H1 (cell line): ENCODE measurements at regions not wholly inside any gene's neighbourhood (a gene's known extent, or its start where the extent isn't known, plus 50 kb on each side); places are given as distances from the start of the nearest gene placed in this dataset.

Experiments
- CTCF ChIA-PET: fragments of 300-600 bp; sonication (Branson Sonifier 250); formaldehyde crosslinking; loops from one replicate; lab custom pipeline; 2021; ENCODE audit not compliant: partially characterized antibody; lab: Charles Lee
- POLR2A ChIA-PET: fragments of 300-600 bp; sonication (Branson Sonifier 250); formaldehyde crosslinking; loops from one replicate; lab custom pipeline; 2021; ENCODE audit warnings: inconsistent platforms; ENCODE audit not compliant: partially characterized antibody; lab: Charles Lee
- DNase-seq, 2 experiments: peaks; one replicate each; pipeline versions ENCODE4 v3.0.0 to v3.0.0-alpha.2; 2010 to 2022; ENCODE audit warnings: low spot score in 2 of 2, low read depth in 1 of 2, mixed read lengths in 1 of 2
- FAIRE-seq: peaks from 2 replicates; lab custom pipeline; 2011; peaks lifted over from hg19 to GRCh38; lab: Jason Lieb, UNC
- H2AFZ ChIP-seq: 2 replicates; pipeline ENCODE4 v1.8.1; 2012; ENCODE audit warnings: low read length, inconsistent platforms
- H2AK5ac ChIP-seq: 2 replicates; pipeline ENCODE4 v1.6.1; 2013; ENCODE audit warnings: low read depth, low read length
- H2BK120ac ChIP-seq: replicated peaks from 2 replicates; pipeline ENCODE3; 2013; ENCODE audit warnings: low read depth, low read length, inconsistent platforms
- H2BK12ac ChIP-seq: 2 replicates; pipeline ENCODE4 v1.6.1; 2013; ENCODE audit warnings: low read depth, low read length
- H2BK15ac ChIP-seq: 2 replicates; pipeline ENCODE4 v1.6.1; 2013; ENCODE audit warnings: low read length
- H2BK20ac ChIP-seq: 2 replicates; pipeline ENCODE4 v1.6.1; 2013; ENCODE audit warnings: low read length
- H2BK5ac ChIP-seq: 2 replicates; pipeline ENCODE4 v1.6.1; 2013; ENCODE audit warnings: low read depth, low read length
- H3K14ac ChIP-seq: 2 replicates; pipeline ENCODE4 v1.6.1; 2013; ENCODE audit warnings: inconsistent platforms; ENCODE audit not compliant: insufficient read length
- H3K18ac ChIP-seq: 2 replicates; pipeline ENCODE4 v1.6.1; 2013; ENCODE audit warnings: low read length; ENCODE audit errors: extremely low read depth
- H3K23ac ChIP-seq: 2 replicates; pipeline ENCODE4 v1.6.1; 2013; ENCODE audit warnings: inconsistent platforms; ENCODE audit not compliant: insufficient read length
- H3K23me2 ChIP-seq: 2 replicates; pipeline ENCODE4 v1.6.1; 2013; ENCODE audit warnings: low read depth, low read length
- H3K27ac ChIP-seq: 2 replicates; pipeline ENCODE4 v1.6.1; 2011; ENCODE audit warnings: low read depth, low read length, inconsistent platforms
- H3K27me3 ChIP-seq, 4 experiments: replicated peaks in 1 of 4; 1 replicate in 1 of 4; 2 replicates in 3 of 4; pipeline versions ENCODE4 v1.6.1 to v1.8.1; 2011 to 2013; ENCODE audit warnings: low read length in 3 of 4, mild to moderate bottlenecking in 3 of 4, inconsistent platforms in 2 of 4, mixed read lengths in 2 of 4, moderate library complexity in 1 of 4; ENCODE audit not compliant: control insufficient read depth in 3 of 4, insufficient read depth in 3 of 4; ENCODE audit errors: extremely low read depth in 1 of 4
- H3K36me3 ChIP-seq, 4 experiments: 2 replicates each; pipeline versions ENCODE4 v1.6.1 to v1.8.1; 2011 to 2013; ENCODE audit warnings: mild to moderate bottlenecking in 4 of 4, low read length in 3 of 4, moderate library complexity in 2 of 4, control low read depth in 1 of 4, inconsistent platforms in 1 of 4; ENCODE audit not compliant: insufficient read depth in 4 of 4, control insufficient read depth in 2 of 4
- H3K4ac ChIP-seq: replicated peaks from 2 replicates; pipeline ENCODE3; 2013; ENCODE audit warnings: low read length, low read depth, mixed read lengths, inconsistent platforms; ENCODE audit not compliant: insufficient read length
- H3K4me1 ChIP-seq, 4 experiments: replicated peaks in 1 of 4; 1 replicate in 1 of 4; 2 replicates in 3 of 4; pipeline versions ENCODE4 v1.6.1 to v1.8.1; 2011 to 2013; ENCODE audit warnings: low read length in 3 of 4, inconsistent platforms in 2 of 4, mixed read lengths in 1 of 4; ENCODE audit not compliant: insufficient read depth in 4 of 4, control insufficient read depth in 3 of 4
- H3K4me2 ChIP-seq, 2 experiments: 2 replicates each; pipeline versions ENCODE4 v1.6.1 to v1.8.1; 2011 to 2013; ENCODE audit warnings: low read depth in 2 of 2, low read length in 2 of 2, control low read depth in 1 of 2, inconsistent platforms in 1 of 2, mild to moderate bottlenecking in 1 of 2; ENCODE audit not compliant: insufficient read depth in 1 of 2
- H3K4me3 ChIP-seq, 4 experiments: fragments of 200-600, 300-600 bp in 1 of 4; sonication (generic), shearing (Covaris generic), sonication (Bioruptor Twin) in 1 of 4; 2 replicates each; pipeline versions ENCODE4 v1.5.1 to v1.8.1; 2011 to 2016; ENCODE audit warnings: low read length in 4 of 4, low read depth in 3 of 4, control low read depth in 2 of 4, inconsistent platforms in 2 of 4, mild to moderate bottlenecking in 2 of 4, mixed read lengths in 1 of 4, moderate library complexity in 1 of 4; ENCODE audit not compliant: insufficient read depth in 2 of 4; ENCODE audit errors: extremely low read depth in 1 of 4
- H3K56ac ChIP-seq: replicated peaks from 2 replicates; pipeline ENCODE3; 2013; ENCODE audit warnings: low read depth, mild to moderate bottlenecking, mixed read lengths, low read length, inconsistent platforms; ENCODE audit not compliant: insufficient read length
- H3K79me1 ChIP-seq: 2 replicates; pipeline ENCODE4 v1.6.1; 2013; ENCODE audit warnings: low read depth, low read length, control low read depth
- H3K79me2 ChIP-seq, 2 experiments: 2 replicates each; pipeline versions ENCODE4 v1.6.1 to v1.8.1; 2012 to 2013; ENCODE audit warnings: low read length in 2 of 2, mild to moderate bottlenecking in 2 of 2, inconsistent platforms in 1 of 2; ENCODE audit not compliant: insufficient read depth in 2 of 2, control insufficient read depth in 1 of 2
- H3K9ac ChIP-seq, 4 experiments: replicated peaks in 1 of 4; 1 replicate in 1 of 4; 2 replicates in 3 of 4; pipeline versions ENCODE4 v1.6.1 to v1.8.1; 2011 to 2013; ENCODE audit warnings: low read depth in 3 of 4, low read length in 3 of 4, control low read depth in 2 of 4, mild to moderate bottlenecking in 2 of 4, moderate library complexity in 2 of 4, inconsistent platforms in 1 of 4; ENCODE audit errors: extremely low read depth in 1 of 4
- H3K9me3 ChIP-seq, 2 experiments: 2 replicates each; pipeline versions ENCODE4 v1.6.1 to v1.8.1; 2012 to 2013; ENCODE audit warnings: mild to moderate bottlenecking in 2 of 2, moderate library complexity in 2 of 2, control low read depth in 1 of 2, inconsistent platforms in 1 of 2, low read depth in 1 of 2, low read length in 1 of 2, mixed read lengths in 1 of 2; ENCODE audit not compliant: insufficient read depth in 2 of 2
- H4K20me1 ChIP-seq, 2 experiments: replicated peaks in 1 of 2; 2 replicates each; pipeline versions ENCODE3 to v1.8.1; 2011 to 2013; ENCODE audit warnings: inconsistent platforms in 2 of 2, low read length in 2 of 2, mild to moderate bottlenecking in 1 of 2; ENCODE audit not compliant: insufficient read depth in 2 of 2, control insufficient read depth in 1 of 2
- H4K5ac ChIP-seq: 2 replicates; pipeline ENCODE4 v1.6.1; 2013; ENCODE audit warnings: low read length, low read depth, mixed read lengths, inconsistent platforms; ENCODE audit not compliant: insufficient read length
- H4K8ac ChIP-seq: 2 replicates; pipeline ENCODE4 v1.8.0; 2013; ENCODE audit warnings: mild to moderate bottlenecking, moderate library complexity, low read length, inconsistent platforms; ENCODE audit not compliant: insufficient read depth; ENCODE audit errors: extremely low read depth
- H4K91ac ChIP-seq: replicated peaks from 2 replicates; pipeline ENCODE3; 2013; ENCODE audit warnings: low read length, mixed read lengths, inconsistent platforms; ENCODE audit not compliant: insufficient read length
- CHD2 ChIP-seq: IDR thresholded peaks from 2 replicates; pipeline ENCODE4 v1.6.1; 2012; ENCODE audit warnings: low read length, improper control_type of control experiment
- KDM4A ChIP-seq: IDR thresholded peaks from one replicate; pipeline ENCODE4 v1.7.1; 2012; ENCODE audit warnings: low read depth, mild to moderate bottlenecking, moderate library complexity, low read length, inconsistent platforms; ENCODE audit not compliant: severe bottlenecking
- NRF1 ChIP-seq: IDR thresholded peaks from 2 replicates; pipeline ENCODE4 v1.6.1; 2011; ENCODE audit warnings: mild to moderate bottlenecking, low read depth, low read length, improper control_type of control experiment
- RBBP5 ChIP-seq: IDR thresholded peaks from 2 replicates; pipeline ENCODE4 v1.7.1; 2012; ENCODE audit warnings: low read depth, mild to moderate bottlenecking, inconsistent platforms, low read length, moderate library complexity, borderline replicate concordance
- SIN3A ChIP-seq, 2 experiments: IDR thresholded peaks in 1 of 2; conservative IDR thresholded peaks in 1 of 2; 2 replicates each; pipeline ENCODE4 v1.6.1; 2011 to 2012; ENCODE audit warnings: low read length in 2 of 2, improper control_type of control experiment in 1 of 2, low read depth in 1 of 2, mild to moderate bottlenecking in 1 of 2
- SP4 ChIP-seq: IDR thresholded peaks from 2 replicates; pipeline ENCODE4 v1.6.1; 2012; ENCODE audit warnings: low read length, inconsistent platforms
- TCF12 ChIP-seq: IDR thresholded peaks from 2 replicates; pipeline ENCODE4 v1.6.1; 2011; ENCODE audit warnings: low read depth, mild to moderate bottlenecking, low read length
- TEAD4 ChIP-seq: IDR thresholded peaks from 2 replicates; pipeline ENCODE4 v1.6.1; 2012; ENCODE audit warnings: low read depth, low read length, inconsistent platforms, mixed read lengths
- WGBS, 2 experiments: shearing (Covaris generic) in 1 of 2; methylation state at CpG; one replicate each; pipeline versions ENCODE4 v1.1.6 to v1.1.7; 2013 to 2015; ENCODE audit warnings: low lambda C conversion rate in 2 of 2, mixed read lengths in 2 of 2, inconsistent platforms in 1 of 2, low coverage in 1 of 2, missing lambda C conversion rate in 1 of 2; ENCODE audit not compliant: insufficient replicate concordance in 2 of 2, insufficient coverage in 1 of 2, insufficient read length in 1 of 2; ENCODE audit errors: extremely low coverage in 1 of 2, missing lambda C conversion rate in 1 of 2; 5-methylcytosine and 5-hydroxymethylcytosine counted together
- TF ChIP-seq, protein P1 (sequence below): IDR thresholded peaks from 2 replicates; pipeline ENCODE4 v1.6.1; 2011; ENCODE audit warnings: low read depth, mild to moderate bottlenecking, low read length; ENCODE audit not compliant: insufficient read depth
- TF ChIP-seq, protein P2 (sequence below): IDR thresholded peaks from 2 replicates; pipeline ENCODE4 v1.6.1; 2011; ENCODE audit warnings: low read length, improper control_type of control experiment
- TF ChIP-seq, protein P3 (sequence below), 3 experiments: IDR thresholded peaks; 1 replicate in 2 of 3; 2 replicates in 1 of 3; pipeline versions ENCODE4 v1.5.1 to v1.6.1; 2011; ENCODE audit warnings: low read length in 3 of 3, mild to moderate bottlenecking in 3 of 3, inconsistent platforms in 2 of 3, low read depth in 1 of 3, moderate library complexity in 1 of 3; ENCODE audit not compliant: insufficient read depth in 1 of 3; ENCODE audit errors: control extremely low read depth in 1 of 3

DNA sequence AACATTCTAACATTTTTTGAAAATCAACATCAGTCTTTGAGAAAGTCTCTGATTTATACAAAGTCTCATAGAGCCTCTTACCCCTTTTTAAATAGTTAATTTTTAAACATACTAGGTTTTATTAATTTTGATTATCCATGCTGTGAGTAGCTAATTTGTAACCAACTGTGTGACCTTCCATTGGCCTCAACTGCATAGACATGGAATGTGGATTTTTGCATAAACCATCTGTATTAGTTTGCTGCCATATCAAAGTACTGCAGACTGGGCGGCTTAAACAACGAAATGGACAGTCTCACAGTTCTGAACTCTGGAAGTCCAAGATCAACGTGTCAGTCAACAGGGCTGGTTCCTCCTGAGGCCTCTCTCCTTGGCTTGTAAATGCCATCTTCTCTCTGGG is 89.2 kb upstream of the AJAP1 start:
- Histone ChIP-seq H4K8ac (no peak overlapping the region), H3K27me3 (no peaks in the 10 kb centered on the region), H3K23me2 (no peaks in the 10 kb centered on the region), H2BK15ac (no peak overlapping the region), H3K9ac (no peak overlapping the region), H3K4ac (no peak overlapping the region), H2BK20ac (no peak overlapping the region), H3K9me3 (peaks cover 0 to 28% of the 10 kb centered on the region in 2 experiments; a peak in 2 of 4 replicates), H3K4me3 (no peak overlapping the region), H3K79me2 (no peaks in the 10 kb centered on the region), H2AFZ (no peak overlapping the region), H2BK5ac (no peak overlapping the region), H3K23ac (no peak overlapping the region), H3K36me3 (no peaks in the 10 kb centered on the region), H2BK120ac (no peak overlapping the region), H3K79me1 (no peaks in the 10 kb centered on the region), H3K18ac (no peak overlapping the region), H3K4me1 (no peaks in the 10 kb centered on the region), H3K14ac (no peak overlapping the region), H3K27ac (no peak overlapping the region), H4K5ac (no peak overlapping the region), H4K20me1 (no peaks in the 10 kb centered on the region), H4K91ac (no peak overlapping the region), H2BK12ac (no peak overlapping the region), H2AK5ac (no peak overlapping the region), H3K4me2 (no peak overlapping the region), H3K56ac (no peak overlapping the region)
- 94% methylated on average over 3 of the region's 3 CpGs; no CpG with 5 or more reads in 1 of the 2 experiments for WGBS, 2 experiments
- no peak for DNase-seq
- POLR2A ChIA-PET = no interaction called here
- CTCF ChIA-PET = no interaction called here
- FAIRE-seq = no peak
- TF ChIP-seq SIN3A (conservative IDR thresholded peaks at IDR 0.05 in 1 of 2, IDR thresholded peaks at IDR 0.05 in 1 of 2; ENCODE audit: low read depth in 1 of 2, low read length in 2 of 2) = no peak
- TF ChIP-seq KDM4A = no peak
- TF ChIP-seq NRF1 = no peak
- no peak for TF ChIP-seq TEAD4
- TF ChIP-seq CHD2 = no peak
- TF ChIP-seq TCF12 = no peak
- TF ChIP-seq, protein P1, sequence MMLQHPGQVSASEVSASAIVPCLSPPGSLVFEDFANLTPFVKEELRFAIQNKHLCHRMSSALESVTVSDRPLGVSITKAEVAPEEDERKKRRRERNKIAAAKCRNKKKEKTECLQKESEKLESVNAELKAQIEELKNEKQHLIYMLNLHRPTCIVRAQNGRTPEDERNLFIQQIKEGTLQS = no peak
- no peak for TF ChIP-seq RBBP5
- TF ChIP-seq, protein P2, sequence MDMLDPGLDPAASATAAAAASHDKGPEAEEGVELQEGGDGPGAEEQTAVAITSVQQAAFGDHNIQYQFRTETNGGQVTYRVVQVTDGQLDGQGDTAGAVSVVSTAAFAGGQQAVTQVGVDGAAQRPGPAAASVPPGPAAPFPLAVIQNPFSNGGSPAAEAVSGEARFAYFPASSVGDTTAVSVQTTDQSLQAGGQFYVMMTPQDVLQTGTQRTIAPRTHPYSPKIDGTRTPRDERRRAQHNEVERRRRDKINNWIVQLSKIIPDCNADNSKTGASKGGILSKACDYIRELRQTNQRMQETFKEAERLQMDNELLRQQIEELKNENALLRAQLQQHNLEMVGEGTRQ = no peak
- TF ChIP-seq, protein P3, sequence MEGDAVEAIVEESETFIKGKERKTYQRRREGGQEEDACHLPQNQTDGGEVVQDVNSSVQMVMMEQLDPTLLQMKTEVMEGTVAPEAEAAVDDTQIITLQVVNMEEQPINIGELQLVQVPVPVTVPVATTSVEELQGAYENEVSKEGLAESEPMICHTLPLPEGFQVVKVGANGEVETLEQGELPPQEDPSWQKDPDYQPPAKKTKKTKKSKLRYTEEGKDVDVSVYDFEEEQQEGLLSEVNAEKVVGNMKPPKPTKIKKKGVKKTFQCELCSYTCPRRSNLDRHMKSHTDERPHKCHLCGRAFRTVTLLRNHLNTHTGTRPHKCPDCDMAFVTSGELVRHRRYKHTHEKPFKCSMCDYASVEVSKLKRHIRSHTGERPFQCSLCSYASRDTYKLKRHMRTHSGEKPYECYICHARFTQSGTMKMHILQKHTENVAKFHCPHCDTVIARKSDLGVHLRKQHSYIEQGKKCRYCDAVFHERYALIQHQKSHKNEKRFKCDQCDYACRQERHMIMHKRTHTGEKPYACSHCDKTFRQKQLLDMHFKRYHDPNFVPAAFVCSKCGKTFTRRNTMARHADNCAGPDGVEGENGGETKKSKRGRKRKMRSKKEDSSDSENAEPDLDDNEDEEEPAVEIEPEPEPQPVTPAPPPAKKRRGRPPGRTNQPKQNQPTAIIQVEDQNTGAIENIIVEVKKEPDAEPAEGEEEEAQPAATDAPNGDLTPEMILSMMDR (IDR thresholded peaks at IDR 0.05; ENCODE audit: control extremely low read depth in 1 of 3, insufficient read depth in 1 of 3, low read depth in 1 of 3, low read length in 3 of 3) = no peak
- no peak for TF ChIP-seq SP4
